CD4-positive, alpha-beta T cell treated with Interleukin-10 for 1 hour (primary cell): ENCODE measurements at regions not wholly inside any gene's neighbourhood (a gene's known extent, or its start where the extent isn't known, plus 50 kb on each side); places are given as distances from the start of the nearest gene placed in this dataset.

Experiments used
- DNase-seq: peaks from one replicate; pipeline ENCODE4 v3.0.0-alpha.2; 2020

GRCh38 chr13:72523049-72523448 lies 204.4 kb downstream of the MZT1 start:
- DNase-seq, result no peak

DNA sequence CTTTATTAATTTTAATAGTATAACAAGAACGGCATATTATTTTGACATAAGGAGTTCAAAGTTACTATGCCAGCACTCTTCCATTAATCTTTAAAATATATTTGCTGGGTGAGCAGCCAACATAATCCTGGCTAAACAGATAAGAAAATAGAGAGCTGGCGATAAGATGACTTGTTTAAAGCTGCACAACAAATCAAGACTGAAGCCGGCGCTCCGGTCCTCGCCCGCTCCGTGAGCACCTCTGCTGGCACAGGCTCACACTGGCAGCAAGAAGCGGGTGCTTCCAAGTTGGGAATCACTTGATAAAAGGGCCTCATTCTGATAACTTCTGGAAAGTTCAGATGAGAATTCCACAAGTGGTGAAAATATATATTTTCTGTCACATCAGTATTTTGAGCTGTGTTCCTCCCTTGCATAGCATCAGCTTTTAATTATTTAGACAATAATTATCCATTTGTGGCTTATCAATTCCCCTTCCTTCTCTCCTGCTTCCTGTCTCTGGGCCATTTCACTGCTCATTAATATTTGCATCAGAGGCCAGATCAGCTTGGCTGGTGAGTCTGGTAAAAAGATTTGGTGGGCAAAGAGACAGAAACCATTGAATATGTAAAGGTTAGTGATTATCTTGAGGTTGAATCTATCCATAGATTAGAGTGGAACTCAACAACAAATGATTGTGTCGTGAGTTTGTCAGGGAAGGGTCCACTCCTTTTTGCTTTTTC lies 205.3 kb downstream of the MZT1 start:
- DNase-seq, result no peak

DNA sequence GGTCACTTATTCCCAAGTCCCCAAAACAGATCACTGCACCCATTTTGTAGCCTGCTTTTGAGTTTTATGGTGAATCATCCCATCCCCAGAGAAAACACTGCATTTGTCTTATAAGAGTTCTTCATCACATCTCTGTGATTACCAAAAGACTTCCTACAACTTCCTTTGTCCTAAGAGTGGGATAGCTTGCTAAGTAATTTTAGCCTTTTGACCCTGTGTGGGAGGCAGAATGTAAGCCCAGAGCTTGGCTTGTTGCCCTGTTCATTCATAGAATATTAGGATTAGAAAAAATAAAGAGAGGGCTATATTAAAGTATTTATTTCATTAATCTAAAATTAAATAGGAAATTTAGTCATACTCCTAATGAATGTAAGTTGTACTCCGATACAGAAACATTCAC lies 213.3 kb downstream of the MZT1 start:
- no peak for DNase-seq

DNA sequence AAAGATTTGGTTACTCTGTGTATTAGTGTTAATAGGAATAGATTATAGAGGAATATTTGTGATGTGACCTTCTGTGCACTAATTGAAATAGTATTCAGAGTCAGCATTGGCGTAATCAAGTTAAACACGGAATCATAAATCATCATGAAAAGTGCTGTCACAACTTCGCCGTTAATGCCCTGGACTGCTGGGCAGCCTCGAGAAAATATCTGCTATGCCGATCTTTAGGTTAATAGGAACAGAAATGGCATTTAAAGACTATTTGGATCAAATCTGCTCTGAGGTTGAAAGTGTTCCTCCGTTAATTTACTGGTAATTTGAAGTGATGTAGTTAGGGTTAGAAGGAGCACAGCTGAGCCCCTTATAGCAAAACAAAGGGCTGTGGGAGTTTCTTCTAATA lies 219.0 kb downstream of the MZT1 start:
- no peak for DNase-seq

DNA sequence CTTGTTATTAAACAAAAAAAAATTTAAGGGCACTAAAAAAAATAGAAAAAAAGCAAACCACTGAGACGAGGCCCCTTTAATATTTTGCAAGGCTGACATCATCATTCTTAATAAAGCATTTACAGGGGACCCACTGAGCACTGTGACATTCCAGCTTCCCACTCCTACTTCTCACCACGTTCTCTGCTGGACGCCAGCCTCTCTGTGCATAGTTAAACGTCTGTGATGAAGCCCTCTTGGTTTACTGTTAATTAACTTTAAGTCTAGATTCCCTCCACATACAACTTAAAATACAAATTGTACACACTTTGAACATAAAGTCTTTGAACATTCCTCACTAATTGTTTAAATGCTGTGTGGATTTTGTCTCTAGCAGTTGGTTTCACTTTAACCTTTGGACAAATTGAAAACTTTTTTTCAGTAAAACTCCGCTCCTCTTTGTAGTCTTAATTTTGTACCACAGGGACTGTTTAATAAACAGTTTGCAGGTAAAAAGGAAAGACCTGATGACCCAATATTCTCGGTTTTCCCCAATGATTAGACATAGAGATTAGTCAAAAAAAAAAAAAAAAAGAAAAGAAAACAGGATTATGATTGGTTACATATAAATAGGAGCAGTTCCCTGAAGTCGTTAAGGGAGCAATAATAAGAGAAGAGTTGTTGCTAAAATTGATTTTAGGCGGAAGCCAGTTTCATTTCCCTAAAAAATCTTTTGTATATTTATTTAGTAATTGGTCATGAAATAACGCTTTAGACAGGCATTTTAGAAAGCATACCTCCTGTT lies 219.8 kb downstream of the MZT1 start:
- DNase-seq, result no peak

DNA sequence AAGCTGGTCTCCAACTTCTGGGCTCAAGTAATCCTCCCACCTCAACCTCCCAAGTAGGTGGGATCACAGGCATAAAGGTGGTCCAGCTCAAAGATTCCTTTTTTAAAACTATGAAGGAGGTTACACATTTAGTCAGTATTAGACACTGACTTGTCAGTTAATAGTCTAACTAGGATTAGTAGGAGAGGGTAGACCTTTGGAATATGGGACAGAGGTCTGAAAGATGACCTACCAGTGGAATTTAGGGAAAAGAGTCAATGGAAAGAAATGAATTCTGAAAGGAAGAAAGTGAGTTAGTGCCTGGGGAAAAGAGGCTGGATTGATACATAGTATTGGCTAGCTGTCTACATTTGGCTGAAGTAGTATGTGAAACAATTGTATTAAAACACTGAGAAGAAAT lies 220.7 kb downstream of the MZT1 start:
- no peak for DNase-seq

- no peak for DNase-seq
These were observed 222.1 kb downstream of the MZT1 start for GRCh38 chr13:72505376-72505775.

DNA sequence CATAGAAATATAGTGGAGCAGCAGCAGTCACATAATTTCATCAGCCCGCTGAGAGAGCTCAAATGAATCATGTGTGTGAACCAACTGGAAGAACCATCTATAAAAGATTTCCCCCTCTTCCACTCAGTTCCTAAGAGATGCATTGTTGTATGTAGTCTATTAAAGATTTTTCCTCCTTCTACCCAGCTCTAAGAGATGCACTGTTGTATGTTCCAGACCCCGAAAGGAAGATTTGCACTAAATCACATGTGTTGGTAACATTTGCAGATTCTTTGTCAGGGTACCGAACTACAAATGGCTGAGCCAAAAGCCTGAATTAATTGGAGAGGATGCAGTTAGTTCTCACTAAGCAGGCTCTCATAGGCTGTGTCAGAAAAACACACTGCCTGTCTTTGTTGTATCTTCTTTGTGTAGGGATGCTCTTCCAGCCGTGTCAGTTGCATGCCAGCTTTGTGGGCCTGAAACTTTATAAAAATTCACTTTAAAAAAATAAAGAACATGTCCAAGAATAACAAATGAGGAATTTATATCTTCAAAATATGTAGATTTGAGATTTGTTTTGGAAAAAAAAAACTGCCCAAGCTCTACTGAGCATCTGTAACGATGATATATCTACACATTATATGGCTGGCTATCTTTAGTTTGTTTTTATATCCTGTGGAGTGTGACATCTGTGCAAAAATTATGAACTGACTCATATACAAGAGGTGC lies 223.1 kb downstream of the MZT1 start:
- DNase-seq, result no peak

GRCh38 chr13:72500851-72501250 lies 226.6 kb downstream of the MZT1 start:
- DNase-seq, result no peak

GRCh38 chr13:72495681-72496080 lies 231.7 kb downstream of the MZT1 start:
- DNase-seq, result no peak

- DNase-seq, result no peak
These were observed 237.7 kb downstream of the MZT1 start for GRCh38 chr13:72489751-72490150.

GRCh38 chr13:72473321-72473720 lies 254.1 kb downstream of the MZT1 start:
- DNase-seq, result no peak

DNA sequence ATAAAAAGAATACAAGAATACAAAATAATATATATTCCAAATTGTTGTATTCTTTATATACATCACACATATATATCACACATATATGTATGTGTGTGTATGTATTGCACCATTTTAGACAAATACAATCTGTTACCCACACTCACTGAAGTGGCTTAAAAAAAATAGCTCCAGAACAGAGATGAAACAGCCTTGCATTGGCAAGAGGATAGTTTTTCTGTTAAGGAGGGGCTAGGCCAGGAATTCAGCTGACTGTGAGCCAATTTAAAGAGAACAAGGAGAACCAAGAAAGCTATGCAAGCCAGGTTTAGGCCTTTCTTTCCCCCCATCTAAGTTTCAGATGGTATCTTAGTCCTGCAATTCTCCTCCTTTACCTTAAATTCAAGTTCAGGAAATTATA lies 257.5 kb downstream of the MZT1 start:
- DNase-seq, result no peak

GRCh38 chr13:72463561-72463960 lies 263.9 kb downstream of the MZT1 start:
- no peak for DNase-seq

GRCh38 chr13:72462726-72463125 lies 264.7 kb downstream of the MZT1 start:
- no peak for DNase-seq

GRCh38 chr13:72462166-72462565 lies 265.3 kb downstream of the MZT1 start:
- no peak for DNase-seq

- no peak for DNase-seq
These were observed 268.7 kb downstream of the MZT1 start for GRCh38 chr13:72458701-72459100.

DNA sequence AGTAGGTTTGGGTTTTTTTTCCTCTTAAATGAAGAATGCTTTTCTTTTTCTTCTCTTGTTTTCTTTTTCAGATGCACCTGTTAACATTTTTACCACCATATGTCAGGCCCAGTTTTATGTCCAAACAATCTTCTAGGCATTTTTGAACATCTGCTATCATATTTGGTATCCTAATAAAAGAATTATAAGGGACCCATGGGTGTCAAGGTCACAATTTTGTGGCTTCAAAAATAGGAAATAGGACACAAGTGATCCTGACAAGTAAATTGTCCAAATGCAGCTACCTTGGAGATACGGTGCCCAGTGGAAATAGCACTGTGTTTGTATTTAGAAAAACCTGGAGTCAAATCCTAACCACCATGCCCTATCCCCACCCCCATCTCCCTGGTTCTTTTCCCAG lies 270.3 kb downstream of the MZT1 start:
- no peak for DNase-seq

GRCh38 chr13:72456486-72456885 lies 270.9 kb downstream of the MZT1 start:
- no peak for DNase-seq

- DNase-seq, result no peak
These were observed 274.3 kb downstream of the MZT1 start for GRCh38 chr13:72453161-72453560.

GRCh38 chr13:72448082-72448481 lies 279.3 kb downstream of the MZT1 start:
- no peak for DNase-seq

DNA sequence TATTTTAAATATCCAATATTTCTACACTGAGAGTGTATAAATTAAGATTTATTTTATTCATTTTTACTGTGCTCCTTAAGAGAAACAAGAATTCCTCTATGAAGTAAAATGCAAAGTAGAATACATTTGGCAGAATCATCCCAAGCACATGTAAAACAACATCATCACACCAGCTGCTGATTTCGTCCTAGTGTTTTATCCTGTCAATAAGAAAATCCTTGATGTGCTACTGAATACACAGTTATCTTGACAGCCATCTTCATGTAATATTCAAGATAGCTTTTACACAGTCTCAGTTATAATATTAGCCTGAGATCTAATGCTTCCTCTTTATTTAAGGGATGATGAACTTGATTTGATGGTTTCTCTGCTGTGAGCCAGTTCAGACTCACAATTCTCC lies 282.4 kb downstream of the MZT1 start:
- no peak for DNase-seq

GRCh38 chr13:72437458-72437857 lies 290.0 kb downstream of the MZT1 start:
- DNase-seq, result no peak

DNA sequence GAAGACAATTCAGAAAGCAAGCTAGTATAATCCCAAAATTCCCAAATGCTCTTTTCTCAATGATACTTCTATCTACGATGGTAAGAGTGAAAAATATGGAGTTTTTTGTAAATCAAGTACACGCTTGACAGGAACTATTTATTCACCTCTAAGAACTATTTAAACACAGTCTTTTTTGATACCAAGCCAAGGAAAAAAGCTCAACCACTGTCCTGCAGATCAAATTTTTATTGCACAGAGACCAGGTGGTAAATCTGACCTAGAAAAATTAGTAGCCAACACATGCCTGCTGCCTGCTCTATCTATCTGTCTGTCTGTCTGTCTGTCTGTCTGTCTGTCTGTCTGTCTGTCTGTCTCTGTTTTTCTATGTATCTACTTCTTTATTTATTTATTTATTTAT lies 292.2 kb downstream of the MZT1 start:
- no peak for DNase-seq
